ELR (cell line): ENCODE measurements at regions not wholly inside any gene's neighbourhood (a gene's known extent, or its start where the extent isn't known, plus 50 kb on each side); places are given as distances from the start of the nearest gene placed in this dataset.
"Not testable (repeated sequence)": the region's sequence is repeated elsewhere in the genome, so short reads cannot be mapped to it uniquely, and the experiment has no call there.

Experiments
- DNase-seq: peaks from one replicate; pipeline ENCODE4 v3.0.0-alpha.2; 2015; ENCODE audit warnings: low read depth

GRCh38 chr1:213680677-213681325, 307.0 kb upstream of the PROX1 start:
- DNase-seq, result no peak

GRCh38 chr1:213681788-213682340, 305.9 kb upstream of the PROX1 start:
- DNase-seq, result no peak

- no peak for DNase-seq
Measured at GRCh38 chr1:213683529-213683928, 304.2 kb upstream of the PROX1 start.

GRCh38 chr1:213684454-213684853, 303.3 kb upstream of the PROX1 start:
- no peak for DNase-seq

- DNase-seq, result no peak
Measured at GRCh38 chr1:213685992-213686582, 301.7 kb upstream of the PROX1 start.

GRCh38 chr1:213686983-213687382, 300.8 kb upstream of the PROX1 start:
- DNase-seq, result no peak

- DNase-seq, result no peak
Measured at GRCh38 chr1:213687832-213688231, 299.9 kb upstream of the PROX1 start.

- DNase-seq, result no peak
Measured at GRCh38 chr1:213688655-213689054, 299.1 kb upstream of the PROX1 start.

GRCh38 chr1:213689260-213689659, 298.5 kb upstream of the PROX1 start:
- DNase-seq, result no peak

GRCh38 chr1:213690341-213690917, 297.3 kb upstream of the PROX1 start:
- DNase-seq, result no peak

- DNase-seq, result no peak
Measured at GRCh38 chr1:213692321-213692720, 295.5 kb upstream of the PROX1 start.

- DNase-seq, result no peak
Measured at GRCh38 chr1:213693864-213694263, 293.9 kb upstream of the PROX1 start.

- no peak for DNase-seq
Measured at GRCh38 chr1:213697192-213697802, 290.5 kb upstream of the PROX1 start.

- DNase-seq, result no peak
Measured at GRCh38 chr1:213698092-213698702, 289.6 kb upstream of the PROX1 start.

- no peak for DNase-seq
Measured at GRCh38 chr1:213702703-213703102, 285.1 kb upstream of the PROX1 start.

GRCh38 chr1:213704941-213705340, 282.8 kb upstream of the PROX1 start:
- no peak for DNase-seq

GRCh38 chr1:213711833-213712490, 275.8 kb upstream of the PROX1 start:
- not testable (repeated sequence) for DNase-seq

GRCh38 chr1:213714645-213715044, 273.1 kb upstream of the PROX1 start:
- DNase-seq, result no peak

GRCh38 chr1:213715182-213715581, 272.6 kb upstream of the PROX1 start:
- DNase-seq, result no peak

- DNase-seq, result no peak
Measured at GRCh38 chr1:213719462-213719861, 268.3 kb upstream of the PROX1 start.

- no peak for DNase-seq
Measured at GRCh38 chr1:213720032-213720431, 267.7 kb upstream of the PROX1 start.

- DNase-seq, result no peak
Measured at GRCh38 chr1:213723187-213723586, 264.6 kb upstream of the PROX1 start.
